Body of pancreas (tissue), 4 donors: ENCODE measurements at regions not wholly inside any gene's neighbourhood (a gene's known extent, or its start where the extent isn't known, plus 50 kb on each side); places are given as distances from the start of the nearest gene placed in this dataset.

Source experiments
- ATAC-seq: fragments of 150-250 bp; one replicate; pipeline ENCODE4 v1.9.1; 2016
- DNase-seq, 4 donors: peaks; one replicate each; pipeline ENCODE4 v3.0.0-alpha.2; 2019
- H3K27ac ChIP-seq, 4 donors: fragments of 200-600 bp; sonication (generic); 1 replicate in 3 of 4; 2 replicates in 1 of 4; pipeline versions ENCODE4 v1.5.1 to v1.6.1; 2016 to 2019; ENCODE audit warnings: mild to moderate bottlenecking in 1 of 4, mixed read lengths in 1 of 4, moderate library complexity in 1 of 4
- H3K27me3 ChIP-seq, 2 donors: fragments of 200-600 bp; sonication (generic); one replicate each; pipeline ENCODE4 v1.6.0; 2016; ENCODE audit warnings: mild to moderate bottlenecking in 1 of 2
- H3K36me3 ChIP-seq, 2 donors: fragments of 200-600 bp; sonication (generic); replicated peaks in 1 of 2; 2 replicates each; pipeline ENCODE4 v1.5.1; 2016; ENCODE audit warnings: low read depth in 2 of 2; ENCODE audit not compliant: insufficient read depth in 1 of 2
- H3K4me1 ChIP-seq: fragments of 200-600 bp; sonication (generic); one replicate; pipeline ENCODE4 v1.6.0; 2016
- H3K4me3 ChIP-seq, 2 donors: fragments of 200-600 bp; sonication (generic); 1 replicate in 1 of 2; 2 replicates in 1 of 2; pipeline ENCODE4 v1.5.1; 2016 to 2019
- H3K9me3 ChIP-seq, 3 donors: fragments of 200-600 bp; sonication (generic); 1 replicate in 2 of 3; 2 replicates in 1 of 3; pipeline ENCODE4 v1.5.1; 2016
- CTCF ChIP-seq, 7 experiments: fragments of 450-650 bp in 4 of 7; fragments of 200-600 bp in 3 of 7; sonication (generic) in 3 of 7; IDR thresholded peaks; one replicate each; pipeline ENCODE4 v1.5.1; 2016 to 2019; ENCODE audit warnings: antibody characterized with exemption in 7 of 7
- POLR2A ChIP-seq, 3 donors: fragments of 450-650 bp; IDR thresholded peaks; one replicate each; pipeline ENCODE4 v1.6.1; 2016; ENCODE audit warnings: antibody characterized with exemption in 3 of 3, mild to moderate bottlenecking in 2 of 3
- WGBS, 2 donors: methylation state at CpG; one replicate each; pipeline ENCODE4 v1.1.5; 2017; 5-methylcytosine and 5-hydroxymethylcytosine counted together
- intact Hi-C: fragments of 100-400 bp; cut with DNase I; formaldehyde crosslinking; loops from one replicate; pipeline ENCODE4 v1.15.1; 2023

GRCh38 chr6:80771941-80772340, 665.5 kb downstream of the BCKDHB start:
- ATAC-seq (no peak), DNase-seq (no peak)
- H3K36me3 ChIP-seq = no peaks in the 10 kb centered on the region
- H3K4me1 ChIP-seq = no peaks in the 10 kb centered on the region
- intact Hi-C loops = no loop called here
- 10 to 18% methylated on average over 2 of the region's 2 CpGs for WGBS, 2 donors
- H3K27ac ChIP-seq = no peak overlapping the region
- no peaks in the 10 kb centered on the region for H3K27me3 ChIP-seq
- no peaks in the 10 kb centered on the region for H3K9me3 ChIP-seq
- H3K4me3 ChIP-seq = no peak overlapping the region
- TF ChIP-seq CTCF (IDR thresholded peaks at IDR 0.05) = no peak
- TF ChIP-seq POLR2A (IDR thresholded peaks at IDR 0.05) = no peak

GRCh38 chr6:80769106-80769505, 662.6 kb downstream of the BCKDHB start:
- Histone ChIP-seq H3K27ac (no peak overlapping the region), H3K36me3 (no peaks in the 10 kb centered on the region), H3K27me3 (no peaks in the 10 kb centered on the region), H3K4me1 (no peaks in the 10 kb centered on the region), H3K9me3 (no peaks in the 10 kb centered on the region), H3K4me3 (no peak overlapping the region)
- no peak for TF ChIP-seq POLR2A (IDR thresholded peaks at IDR 0.05)
- no peak for TF ChIP-seq CTCF (IDR thresholded peaks at IDR 0.05)
- ATAC-seq = peak; percentile 35
- 26 to 32% methylated on average over 1 of the region's 1 CpG for WGBS, 2 donors
- intact Hi-C loops = no loop called here
- no peak for DNase-seq

- Histone ChIP-seq H3K36me3 (no peaks in the 10 kb centered on the region), H3K9me3 (no peaks in the 10 kb centered on the region), H3K4me3 (no peak overlapping the region), H3K4me1 (no peaks in the 10 kb centered on the region), H3K27me3 (no peaks in the 10 kb centered on the region), H3K27ac (no peak overlapping the region)
- no peak for TF ChIP-seq CTCF (IDR thresholded peaks at IDR 0.05)
- no peak for TF ChIP-seq POLR2A (IDR thresholded peaks at IDR 0.05)
- no peak for ATAC-seq
- 33 to 37% methylated on average over 2 of the region's 2 CpGs for WGBS, 2 donors
- peak in 1 of 4 donors; percentile 23 for DNase-seq
- intact Hi-C loops = no loop called here
These were observed 661.3 kb downstream of the BCKDHB start for GRCh38 chr6:80767808-80768207.

GRCh38 chr6:80744213-80744612, 637.7 kb downstream of the BCKDHB start:
- no peak overlapping the region for H3K27ac ChIP-seq
- intact Hi-C loops = no loop called here
- no peaks in the 10 kb centered on the region for H3K36me3 ChIP-seq
- H3K4me3 ChIP-seq = no peak overlapping the region
- ATAC-seq = no peak
- no peaks in the 10 kb centered on the region for H3K4me1 ChIP-seq
- no peaks in the 10 kb centered on the region for H3K9me3 ChIP-seq
- H3K27me3 ChIP-seq = no peaks in the 10 kb centered on the region
- no peak for TF ChIP-seq CTCF (IDR thresholded peaks at IDR 0.05)
- TF ChIP-seq POLR2A (IDR thresholded peaks at IDR 0.05) = no peak
- no peak for DNase-seq

GRCh38 chr6:80742481-80742880, 636.0 kb downstream of the BCKDHB start:
- Histone ChIP-seq H3K27me3 (no peaks in the 10 kb centered on the region), H3K4me1 (no peaks in the 10 kb centered on the region), H3K9me3 (no peaks in the 10 kb centered on the region), H3K36me3 (no peaks in the 10 kb centered on the region), H3K27ac (no peak overlapping the region), H3K4me3 (no peak overlapping the region)
- WGBS, 2 donors = 14 to 40% methylated on average over 2 of the region's 2 CpGs
- intact Hi-C loops = no loop called here
- DNase-seq (no peak), ATAC-seq (no peak)
- no peak for TF ChIP-seq POLR2A (IDR thresholded peaks at IDR 0.05)
- TF ChIP-seq CTCF (IDR thresholded peaks at IDR 0.05) = peak in 4 of 7 experiments; percentile 12 to 26 (median 20)
